HEK293T (cell line): ENCODE measurements at regions not wholly inside any gene's neighbourhood (a gene's known extent, or its start where the extent isn't known, plus 50 kb on each side); places are given as distances from the start of the nearest gene placed in this dataset.

Experiments
- ARNT ChIP-seq: fragments of 450-650 bp; IDR thresholded peaks from 2 replicates; pipeline ENCODE4 v1.6.1; 2017; ENCODE audit warnings: mild to moderate bottlenecking
- BHLHE40 ChIP-seq: fragments of 450-650 bp; IDR thresholded peaks from 2 replicates; pipeline ENCODE4 v1.6.1; 2016; ENCODE audit warnings: mild to moderate bottlenecking, moderate library complexity, borderline replicate concordance
- CTBP1 ChIP-seq: fragments of 450-650 bp; IDR thresholded peaks from 2 replicates; pipeline ENCODE4 v1.6.1; 2016; ENCODE audit warnings: borderline replicate concordance
- ELF4 ChIP-seq: fragments of 450-650 bp; IDR thresholded peaks from 2 replicates; pipeline ENCODE4 v1.6.1; 2017; ENCODE audit warnings: antibody characterized with exemption
- FOXA1 ChIP-seq: fragments of 450-650 bp; IDR thresholded peaks from 2 replicates; pipeline ENCODE4 v1.6.1; 2016; ENCODE audit warnings: mild to moderate bottlenecking
- FOXK2 ChIP-seq: fragments of 450-650 bp; IDR thresholded peaks from 2 replicates; pipeline ENCODE4 v1.6.1; 2016; ENCODE audit warnings: mild to moderate bottlenecking
- HDGF ChIP-seq: fragments of 450-650 bp; IDR thresholded peaks from 2 replicates; pipeline ENCODE4 v1.6.1; 2017; ENCODE audit warnings: antibody characterized with exemption, borderline replicate concordance
- LEF1 ChIP-seq: fragments of 450-650 bp; IDR thresholded peaks from 2 replicates; pipeline ENCODE4 v1.6.1; 2017; ENCODE audit warnings: mild to moderate bottlenecking, borderline replicate concordance
- NFRKB ChIP-seq: fragments of 450-650 bp; IDR thresholded peaks from 2 replicates; pipeline ENCODE4 v1.6.1; 2016; ENCODE audit warnings: mild to moderate bottlenecking, moderate library complexity
- PKNOX1 ChIP-seq: fragments of 450-650 bp; IDR thresholded peaks from 2 replicates; pipeline ENCODE4 v1.6.1; 2016
- SP1 ChIP-seq: fragments of 450-650 bp; IDR thresholded peaks from 2 replicates; pipeline ENCODE4 v1.6.1; 2017
- SUZ12 ChIP-seq: fragments of 450-650 bp; IDR thresholded peaks from 2 replicates; pipeline ENCODE4 v1.6.1; 2016; ENCODE audit warnings: mild to moderate bottlenecking
- TARDBP ChIP-seq: fragments of 450-650 bp; IDR thresholded peaks from 2 replicates; pipeline ENCODE4 v1.6.1; 2016
- ZNF384 ChIP-seq: fragments of 450-650 bp; IDR thresholded peaks from 2 replicates; pipeline ENCODE4 v1.6.1; 2016

- TF ChIP-seq ZNF384 (no peak), BHLHE40 (no peak), PKNOX1 (no peak), FOXA1 (no peak), SUZ12 (no peak), NFRKB (no peak), HDGF (no peak), LEF1 (no peak), ELF4 (no peak), SP1 (no peak), TARDBP (no peak), ARNT (no peak), CTBP1 (no peak), FOXK2 (no peak)
Measured at GRCh38 chrX:137479386-137479785, 86.5 kb upstream of the ZIC3 start.
